Activated T-cell treated with anti-CD3 and anti-CD28 coated beads, Interleukin-2, amount 50 U/mL, for 4 hours (primary cell): ENCODE measurements at regions not wholly inside any gene's neighbourhood (a gene's known extent, or its start where the extent isn't known, plus 50 kb on each side); places are given as distances from the start of the nearest gene placed in this dataset.

ENCODE experiments used
- ATAC-seq, 2 donors: fragments of 200-7000 bp; cut with Tn5 transposase; one replicate each; pipeline ENCODE4 v1.10.0; 2021
- DNase-seq: peaks from one replicate; pipeline ENCODE4 v3.0.0-alpha.2; 2020
- H3K27me3 Mint-ChIP-seq: one replicate; pipeline ENCODE4 v1.8.0; 2021; ENCODE audit warnings: low read depth, mixed read lengths
- H3K36me3 Mint-ChIP-seq: one replicate; pipeline ENCODE4 v1.8.0; 2022; ENCODE audit warnings: mixed read lengths; ENCODE audit not compliant: insufficient read depth
- H3K4me1 Mint-ChIP-seq: one replicate; pipeline ENCODE4 v1.8.0; 2021; ENCODE audit warnings: low read depth, mixed read lengths
- H3K4me3 Mint-ChIP-seq: one replicate; pipeline ENCODE4 v1.8.0; 2021; ENCODE audit warnings: mild to moderate bottlenecking, moderate library complexity, mixed read lengths
- H3K9me3 Mint-ChIP-seq: one replicate; pipeline ENCODE4 v1.8.0; 2021; ENCODE audit warnings: mixed read lengths

DNA sequence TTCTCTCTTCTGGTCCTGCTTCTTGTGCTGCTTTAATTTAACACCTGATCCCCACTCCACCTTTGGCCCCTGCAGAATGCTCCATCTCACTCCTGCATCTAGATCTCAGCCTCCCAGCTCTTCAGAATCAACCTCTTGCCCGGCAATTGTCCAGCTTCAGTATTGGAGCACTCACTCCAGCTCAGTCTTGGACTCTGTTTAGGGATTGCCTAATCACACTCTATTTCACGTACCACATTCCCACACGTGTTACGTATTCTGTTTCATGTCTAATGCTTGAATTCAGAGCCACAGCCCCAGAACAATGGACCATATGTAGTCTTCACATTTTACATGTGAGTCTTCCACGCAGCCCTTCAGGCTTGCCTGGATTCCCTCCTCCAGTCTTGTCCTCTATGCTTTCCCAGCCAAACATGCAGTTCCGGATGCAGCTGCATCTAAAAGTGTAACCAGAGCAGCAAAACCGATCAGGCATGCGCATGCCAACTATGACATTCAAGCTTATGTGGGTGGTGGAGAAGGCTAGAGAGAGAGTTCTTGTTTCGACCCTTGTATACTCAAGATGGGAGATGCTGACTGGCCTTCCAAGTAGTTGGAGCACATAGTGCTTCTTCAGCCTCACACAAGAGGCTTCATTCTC lies 105.2 kb upstream of the FAM9A start:
- H3K9me3 Mint-ChIP-seq: no peaks in the 10 kb centered on the region
- no peak overlapping the region for H3K4me3 Mint-ChIP-seq
- H3K27me3 Mint-ChIP-seq: peaks cover 5% of the 10 kb centered on the region
- ATAC-seq (no peak), DNase-seq (no peak)
- no peaks in the 10 kb centered on the region for H3K36me3 Mint-ChIP-seq
- H3K4me1 Mint-ChIP-seq: no peaks in the 10 kb centered on the region

DNA sequence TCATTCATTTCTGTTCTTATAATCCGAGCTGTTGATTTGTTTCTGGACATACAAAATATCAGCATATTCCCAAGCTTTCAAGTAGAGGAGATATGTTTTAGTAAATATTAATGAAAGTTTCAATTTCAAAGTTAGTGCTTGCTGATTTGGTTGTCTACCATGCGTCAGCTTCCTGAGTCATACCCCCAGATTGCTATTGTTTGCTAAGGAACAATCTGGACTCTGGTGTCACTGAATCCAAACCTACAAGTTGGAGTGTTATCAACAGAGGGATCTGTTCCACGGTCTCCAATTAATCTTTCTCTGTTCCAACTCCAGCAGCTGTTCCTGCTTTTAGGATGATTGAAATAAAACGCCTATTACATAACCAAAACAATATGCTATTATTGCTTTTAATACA lies 96.1 kb upstream of the FAM9A start:
- Mint-ChIP-seq H3K9me3 (no peaks in the 10 kb centered on the region), H3K4me3 (no peak overlapping the region), H3K4me1 (no peaks in the 10 kb centered on the region), H3K27me3 (peaks cover 2% of the 10 kb centered on the region), H3K36me3 (no peaks in the 10 kb centered on the region)
- ATAC-seq (no peak), DNase-seq (no peak)

DNA sequence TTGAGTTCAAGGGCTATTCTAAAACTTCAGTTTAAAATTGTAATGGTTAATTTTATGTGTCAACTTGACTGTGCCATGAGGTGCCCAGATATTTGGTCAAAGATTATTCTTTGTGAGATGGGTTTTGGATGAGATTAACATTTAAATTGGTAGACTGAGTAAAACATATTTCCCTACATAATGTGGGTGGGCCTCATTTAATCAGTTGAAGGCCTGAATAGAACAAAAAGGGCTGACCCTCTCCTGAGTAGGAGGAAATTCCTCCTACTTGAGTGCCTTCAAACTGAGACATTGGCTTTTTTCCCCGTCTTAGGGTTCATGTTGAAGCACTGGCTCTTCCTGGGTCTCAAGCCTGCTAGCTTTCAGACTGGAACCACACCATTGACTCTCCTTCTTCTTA lies 89.6 kb upstream of the FAM9A start:
- ATAC-seq (no peak), DNase-seq (no peak)
- Mint-ChIP-seq H3K4me3 (no peak overlapping the region), H3K36me3 (no peaks in the 10 kb centered on the region), H3K4me1 (no peaks in the 10 kb centered on the region), H3K9me3 (peaks cover 3% of the 10 kb centered on the region), H3K27me3 (peaks cover 2% of the 10 kb centered on the region)

DNA sequence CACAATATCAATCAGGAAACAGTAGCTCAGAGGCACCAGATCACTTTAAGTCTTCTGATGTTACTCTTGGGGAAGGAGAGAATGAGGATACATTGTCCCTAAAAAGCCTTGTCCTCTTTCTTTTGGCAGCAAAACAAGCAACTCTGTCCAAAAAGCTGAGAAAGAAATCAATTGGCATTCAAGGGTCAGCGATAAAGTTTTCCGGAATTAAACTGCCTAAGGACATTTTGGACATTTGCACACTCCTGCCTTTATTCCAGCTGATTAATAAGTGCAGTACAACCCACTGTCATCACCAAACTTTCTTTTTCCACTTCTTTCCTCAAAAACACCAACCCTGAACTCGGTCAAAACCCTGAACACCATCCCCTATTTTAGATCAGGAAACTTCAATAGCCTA lies 85.8 kb upstream of the FAM9A start:
- Mint-ChIP-seq H3K36me3 (no peaks in the 10 kb centered on the region), H3K9me3 (peaks cover 3% of the 10 kb centered on the region), H3K27me3 (peaks cover 5% of the 10 kb centered on the region), H3K4me3 (no peak overlapping the region), H3K4me1 (no peaks in the 10 kb centered on the region)
- DNase-seq (no peak), ATAC-seq (no peak)

DNA sequence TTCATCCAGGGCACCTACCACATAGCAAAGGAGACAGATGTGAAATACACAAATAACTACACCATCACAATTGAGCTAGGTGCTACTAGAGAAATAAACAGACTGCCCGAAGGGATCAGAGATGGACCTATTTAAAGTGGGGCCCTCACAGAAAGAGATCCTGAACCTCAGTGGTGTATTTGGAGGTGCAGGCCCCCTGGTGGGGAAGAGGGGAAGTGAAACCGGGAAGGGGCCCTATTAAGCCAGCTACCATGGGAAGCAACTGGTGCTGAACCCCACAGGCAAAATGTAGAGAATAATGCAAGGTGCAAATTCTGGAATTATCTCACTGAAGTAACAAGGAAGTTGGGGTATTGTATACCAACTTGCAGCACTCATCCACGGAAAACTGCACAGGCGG lies 78.6 kb upstream of the FAM9A start:
- Mint-ChIP-seq H3K36me3 (no peaks in the 10 kb centered on the region), H3K27me3 (peaks cover 2% of the 10 kb centered on the region), H3K4me1 (no peaks in the 10 kb centered on the region), H3K9me3 (no peaks in the 10 kb centered on the region), H3K4me3 (no peak overlapping the region)
- ATAC-seq (no peak), DNase-seq (peak; percentile 14)

DNA sequence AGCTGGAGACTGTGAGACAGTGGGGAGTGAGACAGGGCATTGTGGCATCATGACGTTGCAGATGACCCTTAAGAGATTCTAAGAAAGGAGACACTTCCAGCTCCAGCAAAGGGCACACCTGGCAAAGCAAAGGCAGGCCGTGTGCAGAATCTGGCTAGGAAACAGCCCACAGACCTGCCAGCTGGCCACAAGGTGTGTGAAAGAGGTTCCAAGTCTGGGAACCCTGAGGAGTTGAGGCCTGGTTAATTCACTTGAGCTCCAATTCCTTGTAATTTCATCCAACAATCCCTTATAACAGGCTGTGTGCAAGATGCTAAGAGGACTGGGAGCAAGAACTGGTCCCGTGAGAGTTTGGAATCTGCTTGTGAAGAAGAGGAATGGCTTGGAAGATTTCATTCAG lies 72.8 kb upstream of the FAM9A start:
- Mint-ChIP-seq H3K4me1 (no peaks in the 10 kb centered on the region), H3K9me3 (no peaks in the 10 kb centered on the region), H3K36me3 (no peaks in the 10 kb centered on the region), H3K27me3 (no peaks in the 10 kb centered on the region), H3K4me3 (no peak overlapping the region)
- ATAC-seq (no peak), DNase-seq (no peak)

DNA sequence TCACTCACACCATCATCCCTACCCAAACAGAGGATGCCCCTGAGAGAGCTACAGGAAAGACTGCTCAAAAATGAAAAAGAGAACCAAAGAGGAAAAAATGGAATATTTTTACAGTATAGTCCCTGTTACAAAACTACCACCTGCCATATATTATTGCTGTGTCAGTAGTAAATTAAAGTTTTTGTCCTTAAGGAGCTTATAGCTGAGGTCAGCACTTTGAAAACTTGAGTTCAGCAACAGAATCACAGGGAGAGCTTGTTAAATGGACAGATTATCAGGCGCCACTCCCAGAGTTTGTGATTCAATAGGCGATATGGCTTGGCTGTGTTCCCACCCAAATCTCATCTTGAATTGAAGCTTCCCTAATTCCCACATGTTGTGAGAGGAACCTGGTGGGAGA lies 71.9 kb upstream of the FAM9A start:
- ATAC-seq: no peak
- H3K27me3 Mint-ChIP-seq: peaks cover 3% of the 10 kb centered on the region
- H3K4me1 Mint-ChIP-seq: no peaks in the 10 kb centered on the region
- no peaks in the 10 kb centered on the region for H3K9me3 Mint-ChIP-seq
- H3K4me3 Mint-ChIP-seq: no peak overlapping the region
- H3K36me3 Mint-ChIP-seq: no peaks in the 10 kb centered on the region
- no peak for DNase-seq

DNA sequence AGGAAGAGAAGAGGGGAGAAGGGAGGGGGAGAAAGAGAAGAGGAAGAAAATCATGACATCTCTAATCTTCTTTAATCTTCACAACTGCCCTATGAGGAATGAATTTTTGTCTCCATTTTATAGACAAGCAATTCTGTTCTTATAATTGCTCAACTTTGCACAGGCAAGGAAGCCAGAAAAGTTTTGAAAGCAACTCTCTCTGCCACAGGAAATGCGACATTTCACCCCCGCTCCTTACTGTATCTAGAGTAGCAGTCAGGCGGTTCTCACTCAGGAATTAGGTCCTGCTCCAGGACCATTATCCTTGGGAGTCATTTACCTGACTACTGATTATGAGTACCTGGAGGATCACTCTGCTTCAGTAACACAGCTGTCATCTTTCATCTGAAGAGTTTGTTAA lies 69.2 kb upstream of the FAM9A start:
- peaks cover 3% of the 10 kb centered on the region for H3K27me3 Mint-ChIP-seq

DNA sequence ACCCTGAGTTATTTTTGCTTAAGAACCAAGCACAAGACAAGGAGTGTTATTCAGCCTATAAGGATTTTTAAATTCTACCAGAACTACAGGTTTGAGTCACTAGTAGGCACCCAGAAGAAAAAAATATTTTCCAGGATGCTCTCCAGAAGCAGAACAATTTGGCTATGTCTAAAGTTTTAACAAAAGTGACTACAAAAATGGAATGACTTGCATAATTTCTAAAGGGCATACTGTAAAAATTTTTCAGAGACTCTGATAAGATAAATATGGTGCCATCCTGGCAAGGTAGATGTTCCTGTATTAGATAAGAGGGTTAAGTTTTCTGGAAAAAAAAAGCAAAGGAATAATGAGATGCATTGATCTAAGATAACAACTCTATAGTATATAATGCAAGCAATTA lies 68.6 kb upstream of the FAM9A start:
- H3K4me1 Mint-ChIP-seq: no peaks in the 10 kb centered on the region
- DNase-seq: no peak
- peaks cover 3% of the 10 kb centered on the region for H3K27me3 Mint-ChIP-seq
- no peak for ATAC-seq
- no peaks in the 10 kb centered on the region for H3K36me3 Mint-ChIP-seq
- H3K4me3 Mint-ChIP-seq: no peak overlapping the region
- H3K9me3 Mint-ChIP-seq: no peaks in the 10 kb centered on the region

More for the DNA sequence above, 69.2 kb upstream of the FAM9A start:
- DNase-seq: no peak
- no peaks in the 10 kb centered on the region for H3K9me3 Mint-ChIP-seq
- ATAC-seq: no peak
- no peaks in the 10 kb centered on the region for H3K36me3 Mint-ChIP-seq
- H3K4me3 Mint-ChIP-seq: no peak overlapping the region
- H3K4me1 Mint-ChIP-seq: no peaks in the 10 kb centered on the region

DNA sequence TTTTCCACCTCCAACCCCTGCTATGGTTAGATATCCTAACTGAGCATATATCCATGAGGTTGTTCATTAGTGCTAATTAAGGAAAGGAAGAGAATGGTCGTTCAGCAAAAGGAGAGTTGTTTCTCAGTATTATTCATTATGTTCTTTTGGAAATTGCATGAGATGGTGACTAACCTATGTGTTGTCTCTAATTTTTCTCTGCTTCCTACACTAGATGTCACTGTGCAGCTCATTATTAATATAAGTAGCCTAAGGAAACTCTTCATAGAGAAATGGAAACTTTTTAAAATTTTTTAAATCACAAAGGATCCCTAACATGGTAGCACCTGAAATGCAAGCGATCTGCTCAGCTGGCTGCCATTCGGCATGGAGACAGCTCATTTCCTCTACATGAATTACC lies 67.7 kb upstream of the FAM9A start:
- ATAC-seq (no peak), DNase-seq (no peak)
- H3K9me3 Mint-ChIP-seq: no peaks in the 10 kb centered on the region
- no peak overlapping the region for H3K4me3 Mint-ChIP-seq
- peaks cover 3% of the 10 kb centered on the region for H3K27me3 Mint-ChIP-seq
- no peaks in the 10 kb centered on the region for H3K4me1 Mint-ChIP-seq
- H3K36me3 Mint-ChIP-seq: no peaks in the 10 kb centered on the region

DNA sequence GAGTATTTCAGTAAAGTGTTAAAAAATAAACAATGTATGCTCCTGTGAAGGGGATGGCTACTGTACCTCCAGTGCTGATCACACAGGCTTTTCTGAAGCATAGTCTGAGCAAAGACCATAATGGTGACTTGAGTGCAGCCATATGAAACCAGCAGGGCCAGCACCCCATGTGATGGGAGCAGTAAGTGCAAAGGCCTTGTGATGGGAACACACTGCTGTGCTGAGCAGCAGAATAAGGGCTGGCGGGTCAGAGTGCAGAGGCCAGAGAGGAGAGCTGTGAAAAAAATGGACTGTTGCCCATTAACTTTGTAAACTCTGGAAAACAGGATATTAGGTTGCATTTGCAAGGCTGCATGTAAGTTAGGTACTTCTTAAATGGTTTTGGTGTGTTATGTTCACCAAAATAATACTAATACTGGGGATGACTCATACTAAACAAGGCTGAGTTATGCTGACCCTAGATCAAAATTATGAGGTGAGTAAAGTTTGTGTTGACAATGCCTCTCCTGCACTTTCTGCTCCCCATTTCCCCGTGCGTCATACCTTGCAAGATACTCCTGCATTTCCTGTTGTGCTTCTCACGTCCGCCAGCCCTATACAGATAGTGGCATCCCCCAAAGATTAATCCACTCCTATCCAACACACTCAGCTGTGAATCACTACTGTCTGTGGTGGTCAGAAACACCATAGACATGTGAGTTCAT lies 67.0 kb upstream of the FAM9A start:
- peaks cover 3% of the 10 kb centered on the region for H3K27me3 Mint-ChIP-seq
- DNase-seq (no peak), ATAC-seq (no peak)
- no peaks in the 10 kb centered on the region for H3K9me3 Mint-ChIP-seq
- H3K4me3 Mint-ChIP-seq: no peak overlapping the region
- H3K36me3 Mint-ChIP-seq: no peaks in the 10 kb centered on the region
- H3K4me1 Mint-ChIP-seq: no peaks in the 10 kb centered on the region

DNA sequence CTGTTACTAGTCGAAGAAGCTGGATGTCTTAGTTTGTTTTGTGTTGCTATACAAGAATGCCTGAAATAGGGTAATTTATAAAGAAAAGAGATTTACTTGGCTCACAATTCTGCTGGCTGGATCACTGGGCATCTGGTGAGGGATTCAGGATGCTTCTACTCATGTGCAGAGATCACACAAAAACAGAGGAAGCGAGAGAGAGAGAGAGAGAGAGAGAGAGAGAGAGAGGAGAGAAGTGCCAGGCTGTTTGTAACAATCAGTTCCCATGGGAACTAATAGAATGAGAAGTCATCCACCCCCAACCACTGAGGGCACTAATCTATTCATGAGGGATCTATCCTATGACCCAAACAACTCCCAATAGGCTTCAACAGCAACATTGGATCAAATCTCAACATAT lies 66.2 kb upstream of the FAM9A start:
- Mint-ChIP-seq H3K36me3 (no peaks in the 10 kb centered on the region), H3K4me1 (no peaks in the 10 kb centered on the region)

DNA sequence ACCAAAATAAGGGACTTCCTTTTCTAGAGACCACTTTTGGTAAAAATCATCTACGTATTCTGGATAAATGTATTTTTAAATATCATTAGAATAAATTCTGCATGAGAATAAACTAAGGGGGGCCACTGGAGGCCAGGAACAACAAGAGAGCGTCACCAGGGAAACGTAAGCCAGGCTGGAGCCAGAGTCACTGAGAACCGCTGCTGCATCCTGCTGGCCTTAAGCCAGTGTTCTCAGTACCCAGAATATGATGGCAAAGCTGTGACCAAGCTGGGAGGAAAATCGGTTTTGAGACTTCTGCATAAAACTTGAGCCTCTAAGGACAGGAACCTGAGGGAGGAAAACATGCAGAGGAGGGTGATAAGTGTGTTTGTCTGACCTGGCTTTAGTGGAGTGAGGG lies 63.0 kb upstream of the FAM9A start:
- H3K27me3 Mint-ChIP-seq: peaks cover 6% of the 10 kb centered on the region
- H3K4me1 Mint-ChIP-seq: no peaks in the 10 kb centered on the region
- H3K9me3 Mint-ChIP-seq: no peaks in the 10 kb centered on the region
- DNase-seq: no peak
- ATAC-seq: no peak
- H3K36me3 Mint-ChIP-seq: no peaks in the 10 kb centered on the region
- H3K4me3 Mint-ChIP-seq: no peak overlapping the region

More for the DNA sequence above, 66.2 kb upstream of the FAM9A start:
- H3K27me3 Mint-ChIP-seq: peaks cover 3% of the 10 kb centered on the region
- DNase-seq (no peak), ATAC-seq (no peak)
- no peaks in the 10 kb centered on the region for H3K9me3 Mint-ChIP-seq
- no peak overlapping the region for H3K4me3 Mint-ChIP-seq

DNA sequence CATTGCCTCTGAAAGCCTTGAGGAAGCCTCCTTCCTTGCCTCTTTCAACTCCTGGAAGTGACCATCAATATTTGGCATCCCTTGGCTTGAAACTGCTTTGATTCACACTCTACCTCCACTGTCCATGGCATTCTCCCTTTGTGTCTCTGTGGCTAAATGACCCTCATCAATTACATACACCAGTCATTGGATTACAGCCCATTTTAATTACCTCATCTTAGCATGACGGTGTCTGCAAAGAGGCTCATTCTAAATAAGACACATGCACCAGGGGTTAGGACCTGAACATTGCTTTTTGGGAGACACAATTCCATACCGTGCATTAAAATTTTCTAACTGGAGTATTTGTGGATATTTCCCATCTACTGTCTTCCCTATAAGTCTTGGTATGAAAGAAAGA lies 60.7 kb upstream of the FAM9A start:
- ATAC-seq (no peak), DNase-seq (no peak)
- Mint-ChIP-seq H3K4me3 (no peak overlapping the region), H3K4me1 (no peaks in the 10 kb centered on the region), H3K27me3 (peaks cover 3% of the 10 kb centered on the region), H3K9me3 (no peaks in the 10 kb centered on the region), H3K36me3 (no peaks in the 10 kb centered on the region)

DNA sequence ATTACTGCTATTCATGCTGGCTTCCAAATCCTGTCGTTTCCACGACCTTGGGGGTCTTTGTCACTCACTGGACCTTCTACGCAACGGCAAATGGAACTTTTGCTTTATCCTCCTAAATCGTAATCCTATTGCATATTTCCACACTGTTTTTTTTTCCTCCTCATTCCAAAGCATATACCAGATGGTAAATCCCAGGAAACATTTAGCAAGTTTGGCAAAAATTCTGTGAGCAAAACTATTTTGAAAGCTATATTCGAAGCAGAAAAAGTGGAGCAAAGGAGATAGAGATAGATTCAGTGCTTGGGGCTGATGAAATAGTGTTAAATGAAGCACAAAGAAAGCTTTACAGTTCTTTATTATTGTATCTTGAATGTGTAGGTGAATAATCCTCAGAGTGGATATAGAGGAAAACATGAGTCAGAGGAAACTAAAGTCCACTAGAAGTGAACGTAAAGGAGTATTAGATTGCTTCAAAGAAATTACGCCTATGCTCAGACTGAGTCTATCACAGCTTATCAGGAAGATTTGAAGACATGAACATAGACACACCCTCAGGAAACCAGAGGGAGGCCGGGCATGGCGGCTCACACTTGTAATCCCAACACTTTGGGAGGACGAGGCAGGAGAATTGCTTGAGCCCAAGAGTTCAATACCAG lies 50.2 kb upstream of the FAM9A start:
- no peaks in the 10 kb centered on the region for H3K36me3 Mint-ChIP-seq
- H3K4me3 Mint-ChIP-seq: no peak overlapping the region
- DNase-seq (no peak), ATAC-seq (no peak)
- peaks cover 8% of the 10 kb centered on the region for H3K27me3 Mint-ChIP-seq
- H3K9me3 Mint-ChIP-seq: no peaks in the 10 kb centered on the region
- H3K4me1 Mint-ChIP-seq: no peaks in the 10 kb centered on the region
